ENCODE measurements at regions not wholly inside any gene's neighbourhood (a gene's known extent, or its start where the extent isn't known, plus 50 kb on each side); places are given as distances from the start of the nearest gene placed in this dataset.

- ATAC-seq (ENCODE audit: poor library complexity): no peak
- Histone ChIP-seq H3K36me3 (ENCODE audit: insufficient read depth, low read length) (no peaks in the 10 kb centered on the region), H3K27ac (ENCODE audit: low read depth in 1 of 2, low read length in 2 of 2) (no peak overlapping the region), H3K4me3 (ENCODE audit: low read length) (no peak overlapping the region), H3K9me3 (ENCODE audit: control insufficient read depth in 1 of 2, insufficient read depth in 1 of 2, low read length in 2 of 2) (no peaks in the 10 kb centered on the region), H3K4me1 (ENCODE audit: insufficient read depth, low read length) (no peaks in the 10 kb centered on the region), H3K27me3 (ENCODE audit: control insufficient read depth in 1 of 2, insufficient read depth in 2 of 2, low read length in 2 of 2) (no peaks in the 10 kb centered on the region)
- no peaks in the 10 kb centered on the region for H3K4me1 Mint-ChIP-seq (ENCODE audit: low read depth)
- H3K27me3 Mint-ChIP-seq: no peaks in the 10 kb centered on the region
- ChIA-PET CTCF (no interaction called here), POLR2A (no interaction called here)
- intact Hi-C loops (cut with DNase I, micrococcal nuclease): no loop called here
- no peak overlapping the region for H3K4me3 Mint-ChIP-seq
- TF ChIP-seq CTCF (IDR thresholded peaks at IDR 0.05): no peak
- no peak overlapping the region for H3K27ac Mint-ChIP-seq
- peaks cover 5% of the 10 kb centered on the region for H3K9me3 Mint-ChIP-seq
- no peaks in the 10 kb centered on the region for H3K36me3 Mint-ChIP-seq (ENCODE audit: low read depth)
- DNase-seq: no peak
Observed at GRCh38 chr10:57673446-57673960, 594.2 kb downstream of the IPMK start.

- Mint-ChIP-seq H3K4me3 (no peak overlapping the region), H3K27me3 (no peaks in the 10 kb centered on the region), H3K9me3 (peaks cover 2% of the 10 kb centered on the region), H3K4me1 (ENCODE audit: low read depth) (no peaks in the 10 kb centered on the region), H3K36me3 (ENCODE audit: low read depth) (no peaks in the 10 kb centered on the region), H3K27ac (no peak overlapping the region)
- no peak for TF ChIP-seq CTCF (IDR thresholded peaks at IDR 0.05)
- Histone ChIP-seq H3K9me3 (ENCODE audit: control insufficient read depth in 1 of 2, insufficient read depth in 1 of 2, low read length in 2 of 2) (no peaks in the 10 kb centered on the region), H3K4me3 (ENCODE audit: low read length) (no peak overlapping the region), H3K27ac (ENCODE audit: low read depth in 1 of 2, low read length in 2 of 2) (no peak overlapping the region), H3K27me3 (ENCODE audit: control insufficient read depth in 1 of 2, insufficient read depth in 2 of 2, low read length in 2 of 2) (no peaks in the 10 kb centered on the region), H3K4me1 (ENCODE audit: insufficient read depth, low read length) (no peaks in the 10 kb centered on the region), H3K36me3 (ENCODE audit: insufficient read depth, low read length) (no peaks in the 10 kb centered on the region)
- ATAC-seq (ENCODE audit: poor library complexity) (no peak), DNase-seq (no peak)
- POLR2A ChIA-PET: no interaction called here
- intact Hi-C loops (cut with DNase I, micrococcal nuclease): no loop called here
- CTCF ChIA-PET: no interaction called here
Observed at GRCh38 chr10:57664815-57665214, 602.9 kb downstream of the IPMK start.

DNA sequence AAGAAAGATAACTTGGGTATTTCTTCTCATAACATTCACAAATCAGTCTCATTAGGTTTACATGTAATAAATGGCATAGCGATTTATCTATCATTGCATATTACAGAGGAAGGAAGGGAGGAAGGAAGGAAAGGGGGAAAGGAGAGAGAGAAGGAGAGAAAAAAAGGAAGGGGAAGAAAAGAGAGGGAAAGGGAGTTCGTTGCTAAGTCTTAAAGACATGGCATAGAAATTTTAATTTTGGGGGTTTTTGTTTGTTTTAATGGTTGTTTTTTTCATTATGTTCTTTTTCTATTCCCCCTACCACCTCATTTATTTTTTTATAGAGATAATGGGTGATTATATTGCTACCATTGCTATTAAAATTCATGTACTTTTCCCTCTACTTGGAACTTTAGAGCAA, 604.3 kb downstream of the IPMK start:
- POLR2A ChIA-PET: no interaction called here
- peaks cover 2% of the 10 kb centered on the region for H3K9me3 Mint-ChIP-seq
- Histone ChIP-seq H3K27ac (ENCODE audit: low read depth in 1 of 2, low read length in 2 of 2) (no peak overlapping the region), H3K36me3 (ENCODE audit: insufficient read depth, low read length) (no peaks in the 10 kb centered on the region), H3K4me3 (ENCODE audit: low read length) (no peak overlapping the region), H3K4me1 (ENCODE audit: insufficient read depth, low read length) (no peaks in the 10 kb centered on the region), H3K27me3 (ENCODE audit: control insufficient read depth in 1 of 2, insufficient read depth in 2 of 2, low read length in 2 of 2) (no peaks in the 10 kb centered on the region), H3K9me3 (ENCODE audit: control insufficient read depth in 1 of 2, insufficient read depth in 1 of 2, low read length in 2 of 2) (no peaks in the 10 kb centered on the region)
- H3K27ac Mint-ChIP-seq: no peak overlapping the region
- DNase-seq (no peak), ATAC-seq (ENCODE audit: poor library complexity) (no peak)
- no peak for TF ChIP-seq CTCF (IDR thresholded peaks at IDR 0.05)
- CTCF ChIA-PET: no interaction called here
- H3K36me3 Mint-ChIP-seq (ENCODE audit: low read depth): no peaks in the 10 kb centered on the region
- no peak overlapping the region for H3K4me3 Mint-ChIP-seq
- no peaks in the 10 kb centered on the region for H3K4me1 Mint-ChIP-seq (ENCODE audit: low read depth)
- no peaks in the 10 kb centered on the region for H3K27me3 Mint-ChIP-seq
- intact Hi-C loops (cut with DNase I, micrococcal nuclease): no loop called here

All from CD4-positive, alpha-beta T cell (primary cell).